ENCODE measurements at regions not wholly inside any gene's neighbourhood (a gene's known extent, or its start where the extent isn't known, plus 50 kb on each side); places are given as distances from the start of the nearest gene placed in this dataset.

GRCh38 chr18:76610012-76610411 lies 115.0 kb upstream of the ZNF516 start (continued):
- TF ChIP-seq TCF7L2 (IDR thresholded peaks at IDR 0.05; ENCODE audit: borderline replicate concordance, low read depth, low read length) (no peak), ZNF747 (tag by site-specific recombination; IDR thresholded peaks at IDR 0.05) (no peak), ZNF518A (tag by site-specific recombination; conservative IDR thresholded peaks at IDR 0.05; ENCODE audit: low read depth) (no peak)

- TF ChIP-seq ZBTB17 (tag by site-specific recombination; IDR thresholded peaks at IDR 0.05) (peak; percentile 91), ZNF366 (tag by site-specific recombination; conservative IDR thresholded peaks at IDR 0.05) (peak; percentile 97), PRDM6 (tag by site-specific recombination; IDR thresholded peaks at IDR 0.05) (no peak), ZNF776 (tag by site-specific recombination; IDR thresholded peaks at IDR 0.05; ENCODE audit: borderline replicate concordance) (0 out of 2 replicates have a peak, but pooled peaks have one; percentile 37)
- Histone ChIP-seq H3K36me3 (ENCODE audit: control insufficient read depth in 2 of 2, insufficient read depth in 1 of 2, low read length in 2 of 2) (no peaks in the 10 kb centered on the region), H3K27ac (ENCODE audit: extremely low read depth, low read depth, low read length) (no peak overlapping the region), H3K9me3 (ENCODE audit: control insufficient read depth, insufficient read depth, low read depth, low read length) (no peaks in the 10 kb centered on the region), H3K4me3 (ENCODE audit: low read depth, low read length) (no peak overlapping the region), H3K4me1 (ENCODE audit: control insufficient read depth, insufficient read depth, low read length) (no peaks in the 10 kb centered on the region)
- POLR2A ChIA-PET = no interaction called here
- CTCF ChIA-PET = interaction anchor here (0.7 kb wide), 1 partner anchor 23 kb away, joined by 3 read pairs; no protein-coding TSS in a partner anchor
Observed at GRCh38 chr18:76605341-76605929, 110.4 kb upstream of the ZNF516 start.

- CTCF ChIA-PET = interaction anchor here (0.7 kb wide), 1 partner anchor 24 kb away, joined by 3 read pairs; no protein-coding TSS in a partner anchor
- POLR2A ChIA-PET = no interaction called here
- Histone ChIP-seq H3K4me1 (ENCODE audit: control insufficient read depth, insufficient read depth, low read length) (no peaks in the 10 kb centered on the region), H3K36me3 (ENCODE audit: control insufficient read depth in 2 of 2, insufficient read depth in 1 of 2, low read length in 2 of 2) (no peaks in the 10 kb centered on the region), H3K4me3 (ENCODE audit: low read depth, low read length) (no peak overlapping the region), H3K9me3 (ENCODE audit: control insufficient read depth, insufficient read depth, low read depth, low read length) (no peaks in the 10 kb centered on the region), H3K27ac (ENCODE audit: extremely low read depth, low read depth, low read length) (no peak overlapping the region)
- no peak for TF ChIP-seq ZBTB21 (tag by site-specific recombination; IDR thresholded peaks at IDR 0.05)
- TF ChIP-seq ZSCAN4 (tag by site-specific recombination; IDR thresholded peaks at IDR 0.05) = no peak
- TF ChIP-seq ZNF335 (tag by site-specific recombination; conservative IDR thresholded peaks at IDR 0.05) = no peak
- no peak for TF ChIP-seq ZNF132 (tag by site-specific recombination; IDR thresholded peaks at IDR 0.05; ENCODE audit: borderline replicate concordance)
- TF ChIP-seq BCL11A (tag by site-specific recombination; IDR thresholded peaks at IDR 0.05; ENCODE audit: low read depth) = no peak
- TF ChIP-seq ZNF704 (tag by site-specific recombination; IDR thresholded peaks at IDR 0.05) = no peak
- no peak for TF ChIP-seq REPIN1 (tag by site-specific recombination; IDR thresholded peaks at IDR 0.05; ENCODE audit: low read depth)
- no peak for TF ChIP-seq ZBTB10 (tag by site-specific recombination; IDR thresholded peaks at IDR 0.05)
- TF ChIP-seq ZNF114 (tag by site-specific recombination; IDR thresholded peaks at IDR 0.05) = no peak
- TF ChIP-seq ZNF266 (tag by site-specific recombination; IDR thresholded peaks at IDR 0.05; ENCODE audit: low read depth) = no peak
- no peak for TF ChIP-seq ZNF221 (tag by site-specific recombination; IDR thresholded peaks at IDR 0.05; ENCODE audit: borderline replicate concordance)
- TF ChIP-seq ZNF350 (tag by site-specific recombination; IDR thresholded peaks at IDR 0.05) = no peak
Observed at GRCh38 chr18:76604935-76605240, 109.8 kb upstream of the ZNF516 start.

All from HEK293 (cell line).